ENCODE measurements at regions not wholly inside any gene's neighbourhood (a gene's known extent, or its start where the extent isn't known, plus 50 kb on each side); places are given as distances from the start of the nearest gene placed in this dataset.
A peak's percentile ranks its signal among the peaks of the same experiment; 100 is the strongest.

- Histone ChIP-seq H3K4me2 (ENCODE audit: low read length) (no peak overlapping the region), H4K8ac (ENCODE audit: low read depth, low read length) (no peak overlapping the region), H3K36me3 (ENCODE audit: control insufficient read depth in 1 of 2, insufficient read depth in 2 of 2, low read length in 2 of 2) (no peaks in the 10 kb centered on the region), H3K4me3 (ENCODE audit: low read depth, low read length) (no peak overlapping the region), H3K23ac (ENCODE audit: low read length) (no peak overlapping the region), H2BK120ac (ENCODE audit: insufficient read depth, low read length, poor library complexity) (no peak overlapping the region), H3K79me1 (ENCODE audit: low read length) (no peaks in the 10 kb centered on the region), H2BK5ac (ENCODE audit: low read depth, low read length, poor library complexity) (no peak overlapping the region), H3K27ac (ENCODE audit: low read depth, low read length) (no peak overlapping the region), H3K14ac (ENCODE audit: low read length) (no peak overlapping the region), H2BK12ac (ENCODE audit: low read length) (no peak overlapping the region), H4K91ac (ENCODE audit: low read depth, low read length) (no peak overlapping the region), H3K79me2 (ENCODE audit: control insufficient read depth, insufficient read depth, low read length, poor library complexity) (no peaks in the 10 kb centered on the region), H3K27me3 (ENCODE audit: insufficient read depth, low read length) (no peaks in the 10 kb centered on the region), H4K12ac (ENCODE audit: low read depth, low read length) (no peak overlapping the region), H2AK5ac (ENCODE audit: low read length) (no peak overlapping the region), H3K9ac (ENCODE audit: low read length) (no peak overlapping the region), H2AFZ (ENCODE audit: insufficient read depth, low read length, poor library complexity) (no peak overlapping the region), H3K18ac (ENCODE audit: low read length) (no peak overlapping the region), H3K9me3 (ENCODE audit: insufficient read depth, low read depth, low read length) (no peaks in the 10 kb centered on the region), H3K4me1 (ENCODE audit: control insufficient read depth in 1 of 2, insufficient read depth in 2 of 2, low read length in 2 of 2) (peaks cover 8 to 20% of the 10 kb centered on the region in 2 experiments), H3K4ac (ENCODE audit: low read depth, low read length) (no peak overlapping the region)
- DNase-seq = no peak
- WGBS (ENCODE audit: extremely low coverage, insufficient coverage, insufficient read length) = no CpG with 5 or more reads among the region's 12 CpGs
Observed at GRCh38 chr3:13191016-13191415, 117.8 kb upstream of the IQSEC1 start.

GRCh38 chr3:13190378-13190765 is 117.1 kb upstream of the IQSEC1 start:
- H4K91ac ChIP-seq (ENCODE audit: low read depth, low read length) = no peak overlapping the region
- H2AK5ac ChIP-seq (ENCODE audit: low read length) = no peak overlapping the region
- no peak overlapping the region for H3K27ac ChIP-seq (ENCODE audit: low read depth, low read length)
- H3K27me3 ChIP-seq (ENCODE audit: insufficient read depth, low read length) = no peaks in the 10 kb centered on the region
- H2BK12ac ChIP-seq (ENCODE audit: low read length) = no peak overlapping the region
- H3K79me1 ChIP-seq (ENCODE audit: low read length) = no peaks in the 10 kb centered on the region
- WGBS (ENCODE audit: extremely low coverage, insufficient coverage, insufficient read length) = no CpG with 5 or more reads among the region's 2 CpGs
- no peak overlapping the region for H3K9ac ChIP-seq (ENCODE audit: low read length)
- H3K4me1 ChIP-seq (ENCODE audit: control insufficient read depth in 1 of 2, insufficient read depth in 2 of 2, low read length in 2 of 2) = peaks cover 8 to 20% of the 10 kb centered on the region in 2 experiments
- H3K4me2 ChIP-seq (ENCODE audit: low read length) = no peak overlapping the region
- no peak overlapping the region for H2AFZ ChIP-seq (ENCODE audit: insufficient read depth, low read length, poor library complexity)
- H3K23ac ChIP-seq (ENCODE audit: low read length) = no peak overlapping the region
- no peak overlapping the region for H2BK5ac ChIP-seq (ENCODE audit: low read depth, low read length, poor library complexity)
- no peak overlapping the region for H4K8ac ChIP-seq (ENCODE audit: low read depth, low read length)
- H3K4ac ChIP-seq (ENCODE audit: low read depth, low read length) = no peak overlapping the region
- no peak overlapping the region for H4K12ac ChIP-seq (ENCODE audit: low read depth, low read length)
- H3K18ac ChIP-seq (ENCODE audit: low read length) = no peak overlapping the region
- H3K79me2 ChIP-seq (ENCODE audit: control insufficient read depth, insufficient read depth, low read length, poor library complexity) = no peaks in the 10 kb centered on the region
- no peaks in the 10 kb centered on the region for H3K36me3 ChIP-seq (ENCODE audit: control insufficient read depth in 1 of 2, insufficient read depth in 2 of 2, low read length in 2 of 2)
- no peaks in the 10 kb centered on the region for H3K9me3 ChIP-seq (ENCODE audit: insufficient read depth, low read depth, low read length)
- H3K4me3 ChIP-seq (ENCODE audit: low read depth, low read length) = no peak overlapping the region
- no peak overlapping the region for H2BK120ac ChIP-seq (ENCODE audit: insufficient read depth, low read length, poor library complexity)
- no peak overlapping the region for H3K14ac ChIP-seq (ENCODE audit: low read length)
- no peak for DNase-seq

DNA sequence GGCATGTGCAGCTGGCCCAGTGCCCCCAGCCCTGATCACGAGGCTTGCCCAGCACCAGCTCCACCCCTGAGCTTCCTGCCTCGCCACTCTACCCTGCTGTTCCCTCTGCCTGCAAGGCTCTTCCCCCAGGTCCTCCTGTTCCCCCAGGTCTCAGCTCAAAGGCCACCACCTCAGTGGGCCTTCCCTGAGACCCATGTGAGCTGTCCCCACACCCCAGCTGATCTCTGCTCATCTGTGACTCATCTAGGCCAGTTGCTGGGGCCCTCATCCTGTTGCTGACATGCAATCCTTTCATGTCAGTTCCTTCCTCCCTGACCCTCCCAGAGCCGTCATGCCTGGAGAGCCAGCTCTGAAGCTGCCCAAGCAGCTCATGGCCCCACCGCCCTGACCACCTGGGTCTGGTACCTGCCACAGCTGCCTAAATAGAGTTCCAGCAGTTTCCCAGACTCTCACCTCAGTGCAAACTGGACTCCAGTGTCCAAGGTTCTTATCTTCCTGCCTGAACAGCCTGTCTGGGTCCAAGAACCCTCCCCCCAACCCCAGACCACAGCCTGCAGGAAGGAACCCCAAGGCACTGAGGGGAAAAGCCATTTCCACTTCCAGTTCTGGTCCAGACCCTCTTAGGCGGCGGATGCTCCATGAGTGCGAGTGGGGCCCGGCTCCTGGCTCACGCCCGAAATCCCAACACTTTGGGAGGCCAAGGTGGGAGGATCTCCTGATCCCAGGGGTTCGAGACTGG is 116.6 kb upstream of the IQSEC1 start:
- H3K4ac ChIP-seq (ENCODE audit: low read depth, low read length) = no peak overlapping the region
- H3K79me1 ChIP-seq (ENCODE audit: low read length) = no peaks in the 10 kb centered on the region
- H3K27me3 ChIP-seq (ENCODE audit: insufficient read depth, low read length) = no peaks in the 10 kb centered on the region
- H4K8ac ChIP-seq (ENCODE audit: low read depth, low read length) = no peak overlapping the region
- H3K9me3 ChIP-seq (ENCODE audit: insufficient read depth, low read depth, low read length) = no peaks in the 10 kb centered on the region
- DNase-seq = peak; percentile 55 to 69
- H3K23ac ChIP-seq (ENCODE audit: low read length) = no peak overlapping the region
- WGBS (ENCODE audit: extremely low coverage, insufficient coverage, insufficient read length) = no CpG with 5 or more reads among the region's 11 CpGs
- no peaks in the 10 kb centered on the region for H3K79me2 ChIP-seq (ENCODE audit: control insufficient read depth, insufficient read depth, low read length, poor library complexity)
- H3K18ac ChIP-seq (ENCODE audit: low read length) = no peak overlapping the region
- no peak overlapping the region for H3K4me3 ChIP-seq (ENCODE audit: low read depth, low read length)
- peaks cover 8 to 20% of the 10 kb centered on the region in 2 experiments for H3K4me1 ChIP-seq (ENCODE audit: control insufficient read depth in 1 of 2, insufficient read depth in 2 of 2, low read length in 2 of 2)
- no peak overlapping the region for H3K14ac ChIP-seq (ENCODE audit: low read length)
- H2AK5ac ChIP-seq (ENCODE audit: low read length) = no peak overlapping the region
- no peak overlapping the region for H3K9ac ChIP-seq (ENCODE audit: low read length)
- no peaks in the 10 kb centered on the region for H3K36me3 ChIP-seq (ENCODE audit: control insufficient read depth in 1 of 2, insufficient read depth in 2 of 2, low read length in 2 of 2)
- no peak overlapping the region for H3K4me2 ChIP-seq (ENCODE audit: low read length)
- no peak overlapping the region for H2BK5ac ChIP-seq (ENCODE audit: low read depth, low read length, poor library complexity)
- no peak overlapping the region for H3K27ac ChIP-seq (ENCODE audit: low read depth, low read length)
- H2AFZ ChIP-seq (ENCODE audit: insufficient read depth, low read length, poor library complexity) = no peak overlapping the region
- H4K12ac ChIP-seq (ENCODE audit: low read depth, low read length) = no peak overlapping the region
- H4K91ac ChIP-seq (ENCODE audit: low read depth, low read length) = no peak overlapping the region
- H2BK120ac ChIP-seq (ENCODE audit: insufficient read depth, low read length, poor library complexity) = no peak overlapping the region
- no peak overlapping the region for H2BK12ac ChIP-seq (ENCODE audit: low read length)

DNA sequence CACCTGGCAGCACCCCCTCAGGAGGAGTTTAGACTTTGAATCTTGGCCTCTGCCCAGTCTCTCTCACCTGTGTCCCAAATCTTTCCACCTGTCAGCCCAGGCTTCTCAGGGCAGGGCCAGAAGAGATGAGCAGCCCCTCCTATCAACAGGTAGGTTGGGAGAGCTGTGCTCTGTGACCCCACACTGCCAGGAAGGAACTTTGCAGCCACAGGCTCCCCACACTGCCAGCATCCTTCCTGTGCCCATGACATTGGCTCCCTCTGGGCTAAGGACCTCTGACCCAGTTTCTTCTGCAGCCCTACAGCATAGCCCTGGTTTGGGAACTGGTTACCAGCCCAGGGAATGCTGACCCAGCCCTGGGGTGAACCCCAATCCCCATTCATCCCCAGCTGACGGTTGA is 115.7 kb upstream of the IQSEC1 start:
- H3K4ac ChIP-seq (ENCODE audit: low read depth, low read length) = no peak overlapping the region
- no CpG with 5 or more reads among the region's 1 CpG for WGBS (ENCODE audit: extremely low coverage, insufficient coverage, insufficient read length)
- no peak overlapping the region for H3K14ac ChIP-seq (ENCODE audit: low read length)
- DNase-seq = no peak
- H3K36me3 ChIP-seq (ENCODE audit: control insufficient read depth in 1 of 2, insufficient read depth in 2 of 2, low read length in 2 of 2) = no peaks in the 10 kb centered on the region
- no peak overlapping the region for H4K91ac ChIP-seq (ENCODE audit: low read depth, low read length)
- no peaks in the 10 kb centered on the region for H3K27me3 ChIP-seq (ENCODE audit: insufficient read depth, low read length)
- H3K27ac ChIP-seq (ENCODE audit: low read depth, low read length) = no peak overlapping the region
- H2BK12ac ChIP-seq (ENCODE audit: low read length) = no peak overlapping the region
- no peak overlapping the region for H3K4me2 ChIP-seq (ENCODE audit: low read length)
- no peak overlapping the region for H2BK120ac ChIP-seq (ENCODE audit: insufficient read depth, low read length, poor library complexity)
- no peak overlapping the region for H4K12ac ChIP-seq (ENCODE audit: low read depth, low read length)
- H3K23ac ChIP-seq (ENCODE audit: low read length) = no peak overlapping the region
- no peak overlapping the region for H2AK5ac ChIP-seq (ENCODE audit: low read length)
- no peak overlapping the region for H4K8ac ChIP-seq (ENCODE audit: low read depth, low read length)
- H2AFZ ChIP-seq (ENCODE audit: insufficient read depth, low read length, poor library complexity) = no peak overlapping the region
- H3K9me3 ChIP-seq (ENCODE audit: insufficient read depth, low read depth, low read length) = no peaks in the 10 kb centered on the region
- no peak overlapping the region for H3K18ac ChIP-seq (ENCODE audit: low read length)
- H3K79me1 ChIP-seq (ENCODE audit: low read length) = no peaks in the 10 kb centered on the region
- H3K4me1 ChIP-seq (ENCODE audit: control insufficient read depth in 1 of 2, insufficient read depth in 2 of 2, low read length in 2 of 2) = peaks cover 5 to 16% of the 10 kb centered on the region in 2 experiments
- H2BK5ac ChIP-seq (ENCODE audit: low read depth, low read length, poor library complexity) = no peak overlapping the region
- H3K9ac ChIP-seq (ENCODE audit: low read length) = no peak overlapping the region
- no peaks in the 10 kb centered on the region for H3K79me2 ChIP-seq (ENCODE audit: control insufficient read depth, insufficient read depth, low read length, poor library complexity)
- no peak overlapping the region for H3K4me3 ChIP-seq (ENCODE audit: low read depth, low read length)
